ENCODE measurements at regions not wholly inside any gene's neighbourhood (a gene's known extent, or its start where the extent isn't known, plus 50 kb on each side); places are given as distances from the start of the nearest gene placed in this dataset.

DNA sequence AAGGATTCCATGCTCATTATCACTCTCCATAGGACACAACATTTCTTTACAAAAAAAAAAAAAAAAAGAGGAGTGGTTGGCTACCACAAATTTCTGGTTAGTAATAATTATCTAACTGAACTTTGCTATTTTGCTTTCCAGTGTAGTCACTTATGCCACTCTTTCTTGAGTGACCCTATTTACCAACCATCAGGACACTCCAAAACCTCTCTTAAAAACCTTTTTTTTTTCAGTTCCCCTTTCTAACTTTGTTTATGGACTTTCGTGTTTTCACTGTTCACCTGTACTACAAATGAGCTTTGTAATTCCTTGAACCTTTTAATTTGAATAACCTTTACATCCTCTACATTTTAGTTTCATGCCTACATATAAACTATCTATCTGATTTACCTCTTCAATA, 686.5 kb upstream of the PCDH9 start:
- TF ChIP-seq EZH2 (IDR thresholded peaks at IDR 0.05; ENCODE audit: low read depth, low read length, severe bottlenecking): no peak
- TF ChIP-seq, protein P1, sequence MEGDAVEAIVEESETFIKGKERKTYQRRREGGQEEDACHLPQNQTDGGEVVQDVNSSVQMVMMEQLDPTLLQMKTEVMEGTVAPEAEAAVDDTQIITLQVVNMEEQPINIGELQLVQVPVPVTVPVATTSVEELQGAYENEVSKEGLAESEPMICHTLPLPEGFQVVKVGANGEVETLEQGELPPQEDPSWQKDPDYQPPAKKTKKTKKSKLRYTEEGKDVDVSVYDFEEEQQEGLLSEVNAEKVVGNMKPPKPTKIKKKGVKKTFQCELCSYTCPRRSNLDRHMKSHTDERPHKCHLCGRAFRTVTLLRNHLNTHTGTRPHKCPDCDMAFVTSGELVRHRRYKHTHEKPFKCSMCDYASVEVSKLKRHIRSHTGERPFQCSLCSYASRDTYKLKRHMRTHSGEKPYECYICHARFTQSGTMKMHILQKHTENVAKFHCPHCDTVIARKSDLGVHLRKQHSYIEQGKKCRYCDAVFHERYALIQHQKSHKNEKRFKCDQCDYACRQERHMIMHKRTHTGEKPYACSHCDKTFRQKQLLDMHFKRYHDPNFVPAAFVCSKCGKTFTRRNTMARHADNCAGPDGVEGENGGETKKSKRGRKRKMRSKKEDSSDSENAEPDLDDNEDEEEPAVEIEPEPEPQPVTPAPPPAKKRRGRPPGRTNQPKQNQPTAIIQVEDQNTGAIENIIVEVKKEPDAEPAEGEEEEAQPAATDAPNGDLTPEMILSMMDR (IDR thresholded peaks at IDR 0.05; ENCODE audit: control extremely low read depth in 1 of 3, insufficient read depth in 1 of 3, low read depth in 1 of 3, low read length in 3 of 3): no peak
- TF ChIP-seq SP4 (IDR thresholded peaks at IDR 0.05; ENCODE audit: low read length): no peak
- TF ChIP-seq POLR2A (IDR thresholded peaks at IDR 0.05; ENCODE audit: control extremely low read depth in 1 of 2, low read depth in 2 of 2, low read length in 2 of 2): no peak
- no peak for TF ChIP-seq TAF1 (IDR thresholded peaks at IDR 0.05; ENCODE audit: low read depth, low read length)
- no peak for TF ChIP-seq EP300 (IDR thresholded peaks at IDR 0.05; ENCODE audit: borderline replicate concordance in 1 of 2, low read depth in 2 of 2, low read length in 2 of 2)
- TF ChIP-seq, protein P2, sequence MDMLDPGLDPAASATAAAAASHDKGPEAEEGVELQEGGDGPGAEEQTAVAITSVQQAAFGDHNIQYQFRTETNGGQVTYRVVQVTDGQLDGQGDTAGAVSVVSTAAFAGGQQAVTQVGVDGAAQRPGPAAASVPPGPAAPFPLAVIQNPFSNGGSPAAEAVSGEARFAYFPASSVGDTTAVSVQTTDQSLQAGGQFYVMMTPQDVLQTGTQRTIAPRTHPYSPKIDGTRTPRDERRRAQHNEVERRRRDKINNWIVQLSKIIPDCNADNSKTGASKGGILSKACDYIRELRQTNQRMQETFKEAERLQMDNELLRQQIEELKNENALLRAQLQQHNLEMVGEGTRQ (IDR thresholded peaks at IDR 0.05; ENCODE audit: low read length): no peak
- TF ChIP-seq TBP (IDR thresholded peaks at IDR 0.05; ENCODE audit: low read depth, low read length): no peak

Measured in H1 (cell line).